CD4-positive, alpha-beta T cell treated with Interleukin-1 beta for 1 hour (primary cell): ENCODE measurements at regions not wholly inside any gene's neighbourhood (a gene's known extent, or its start where the extent isn't known, plus 50 kb on each side); places are given as distances from the start of the nearest gene placed in this dataset.

ENCODE experiments used
- DNase-seq, 2 donors: peaks; one replicate each; pipeline ENCODE4 v3.0.0-alpha.2; 2020 to 2022

- DNase-seq = no peak
Observed at GRCh38 chr4:84441758-84442377, 57.2 kb downstream of the NKX6-1 start.

- DNase-seq = no peak
Observed at GRCh38 chr4:84439996-84440395, 59.1 kb downstream of the NKX6-1 start.

DNA sequence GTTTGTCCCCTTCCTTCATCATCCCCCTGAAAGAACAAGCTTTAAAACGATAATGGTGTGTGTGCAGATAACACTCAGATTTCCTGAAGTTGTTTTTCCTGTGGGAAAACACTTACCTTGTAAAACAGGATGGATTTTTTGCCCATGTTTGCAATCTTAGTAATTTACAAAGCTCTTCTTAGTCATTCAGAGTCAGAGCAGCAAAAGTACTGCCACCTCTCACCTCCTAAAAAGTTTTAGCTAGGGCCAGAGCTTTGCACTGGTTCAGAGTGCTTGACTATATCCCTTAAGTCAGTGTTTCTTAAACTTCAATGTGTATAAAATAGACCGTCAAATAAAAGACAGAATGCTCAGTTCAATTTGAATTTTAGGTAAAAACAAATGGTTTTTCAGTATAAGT lies 62.3 kb downstream of the NKX6-1 start:
- DNase-seq = no peak

DNA sequence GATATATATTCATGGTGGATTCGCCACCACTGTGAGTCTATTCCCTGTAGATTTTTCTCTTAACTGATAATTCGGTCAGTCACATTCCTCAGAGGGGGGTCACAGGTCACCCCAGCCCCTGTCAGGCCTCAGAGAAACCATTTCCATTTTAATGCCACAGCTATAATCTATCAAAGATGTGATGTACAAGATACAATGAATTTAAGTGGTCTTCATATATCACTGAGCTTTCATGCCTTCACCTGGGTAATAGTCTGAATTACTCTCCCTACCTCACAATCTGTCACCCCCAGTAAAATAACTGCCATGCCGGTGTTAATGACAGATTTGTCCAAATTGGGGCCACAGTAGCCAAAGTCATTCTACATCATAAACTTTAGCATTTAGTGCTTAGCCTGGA lies 64.7 kb downstream of the NKX6-1 start:
- no peak for DNase-seq

- DNase-seq = no peak
Observed at GRCh38 chr4:84433633-84434222, 65.4 kb downstream of the NKX6-1 start.

GRCh38 chr4:84432713-84433112 lies 66.4 kb downstream of the NKX6-1 start:
- DNase-seq = no peak

DNA sequence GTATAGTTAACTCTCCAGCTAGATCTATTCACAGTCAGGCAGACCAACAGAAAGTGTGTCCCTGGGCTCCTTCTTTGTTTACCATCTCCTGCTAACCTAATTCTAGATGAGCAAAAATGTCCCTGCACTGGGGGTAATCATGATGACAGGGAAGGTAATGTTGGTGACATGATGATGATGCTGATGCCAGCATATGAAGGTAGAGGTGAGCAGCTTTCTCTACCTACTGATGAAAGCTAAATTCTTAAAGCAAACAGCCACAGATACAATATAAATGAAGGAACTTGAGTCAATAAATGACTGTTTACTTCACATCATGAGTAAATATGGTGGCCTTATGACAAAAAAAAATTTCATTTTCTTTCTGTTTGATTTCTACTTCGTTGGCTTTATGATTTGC lies 78.5 kb downstream of the NKX6-1 start:
- DNase-seq = no peak

DNA sequence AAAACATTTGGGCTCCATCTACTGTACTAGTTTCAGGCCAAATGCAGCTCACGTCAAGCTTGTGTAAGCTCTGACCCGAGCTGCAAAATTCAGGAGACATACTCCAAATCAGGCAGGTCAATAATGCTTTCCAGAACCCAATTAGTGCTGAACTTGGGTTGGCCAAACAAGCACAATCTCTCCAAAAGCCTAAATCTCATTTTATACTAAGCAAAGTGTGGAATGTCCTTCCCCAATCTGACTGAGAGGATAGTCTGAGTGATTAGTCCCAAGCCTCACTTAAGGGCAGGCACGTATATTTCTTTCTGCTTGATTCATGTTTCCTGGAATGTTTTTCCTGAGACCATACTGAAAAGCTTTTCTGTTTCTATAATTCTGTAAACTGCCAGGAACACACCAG lies 79.9 kb downstream of the NKX6-1 start:
- DNase-seq = no peak

DNA sequence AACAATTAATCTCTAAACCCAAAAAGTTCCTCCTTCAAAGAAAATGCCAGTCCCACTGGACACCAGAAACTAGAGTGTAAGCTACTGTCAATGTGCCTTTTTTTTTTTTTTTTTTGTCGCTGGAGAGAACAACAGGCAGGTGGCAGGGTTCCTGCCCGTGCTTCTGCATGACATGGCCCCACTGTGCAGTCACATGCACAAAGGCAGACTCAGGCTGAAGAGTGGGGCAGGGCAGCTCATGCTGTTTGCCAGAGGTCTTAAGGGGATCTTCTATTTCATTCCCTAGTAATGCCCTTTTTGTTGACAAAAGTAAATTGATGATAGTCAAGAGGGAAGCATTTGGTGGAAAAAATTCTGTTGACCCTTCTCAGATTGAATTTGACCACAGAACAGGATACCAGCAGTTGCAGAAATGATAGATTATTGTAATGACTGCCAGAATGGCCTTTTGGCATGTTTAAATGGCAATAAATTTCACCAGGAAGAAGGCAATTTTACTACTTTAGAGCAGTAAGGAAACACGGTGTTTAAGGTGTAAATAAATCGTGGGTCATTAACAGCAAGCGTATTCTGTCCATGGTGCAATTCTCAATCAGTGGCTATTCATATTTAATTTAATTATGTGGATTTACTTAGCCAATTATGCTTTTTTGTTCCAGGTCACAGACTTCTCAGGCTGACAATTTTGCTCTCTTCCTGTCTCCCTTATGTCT lies 80.9 kb downstream of the NKX6-1 start:
- no peak for DNase-seq

DNA sequence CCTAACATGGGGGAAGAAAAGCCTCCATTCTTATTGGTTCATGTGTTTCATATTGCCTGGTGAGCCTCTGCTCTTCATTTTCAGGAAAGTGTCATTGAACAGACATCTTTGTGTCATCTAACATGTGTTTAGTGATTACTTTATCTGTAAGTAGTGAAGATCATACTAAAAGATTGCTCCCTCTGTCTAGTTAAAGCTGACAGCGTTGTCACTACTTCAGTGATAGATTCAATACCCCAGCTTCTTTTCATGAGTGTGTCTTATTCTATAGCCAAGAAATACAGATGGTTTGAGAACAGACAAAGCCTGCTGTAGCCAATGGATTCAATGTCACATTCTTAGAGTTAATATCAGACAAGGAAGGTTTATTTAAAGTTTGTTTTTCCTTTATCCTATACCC lies 85.1 kb downstream of the NKX6-1 start:
- DNase-seq = no peak

- no peak for DNase-seq
Observed at GRCh38 chr4:84413480-84413879, 85.6 kb downstream of the NKX6-1 start.

DNA sequence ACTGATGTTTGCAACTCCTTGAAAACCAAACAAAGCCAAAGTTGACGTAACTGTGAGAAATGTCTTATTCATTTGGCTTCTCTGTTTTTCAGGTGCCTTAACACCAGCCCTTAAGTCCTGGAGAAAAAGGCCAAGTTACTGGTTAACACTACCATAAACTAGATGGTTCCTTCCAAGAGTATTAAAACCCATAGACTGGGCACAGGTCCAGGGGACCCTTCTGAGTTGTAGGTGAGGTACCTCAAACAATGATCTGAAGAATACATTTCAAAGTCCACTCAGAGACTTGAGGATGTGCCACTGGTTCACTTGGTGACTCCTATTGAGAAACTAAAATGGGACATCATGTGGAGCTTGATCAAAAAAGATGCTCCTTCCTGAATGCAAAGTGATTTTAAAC lies 87.0 kb downstream of the NKX6-1 start:
- no peak for DNase-seq

- no peak for DNase-seq
Observed at GRCh38 chr4:84407554-84408407, 91.3 kb downstream of the NKX6-1 start.

DNA sequence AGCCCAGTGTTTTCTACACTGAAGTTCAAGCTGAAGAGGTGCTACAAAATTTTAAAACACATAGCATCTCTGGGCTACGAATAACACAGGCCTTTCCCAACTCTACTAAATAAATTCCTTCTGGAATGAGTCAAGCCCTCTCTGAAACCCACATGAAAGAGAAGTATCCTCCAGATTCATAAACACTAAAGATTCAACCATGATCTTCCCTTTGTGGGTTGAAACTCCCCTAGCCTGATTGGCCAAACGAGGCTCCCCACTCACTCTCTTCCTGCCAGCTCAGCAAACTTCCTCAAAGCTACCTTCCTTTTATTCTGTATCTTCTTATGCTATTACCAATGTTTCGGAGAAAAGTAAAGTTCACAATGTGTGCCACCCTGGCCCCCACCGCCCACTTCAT lies 95.4 kb downstream of the NKX6-1 start:
- DNase-seq = no peak

DNA sequence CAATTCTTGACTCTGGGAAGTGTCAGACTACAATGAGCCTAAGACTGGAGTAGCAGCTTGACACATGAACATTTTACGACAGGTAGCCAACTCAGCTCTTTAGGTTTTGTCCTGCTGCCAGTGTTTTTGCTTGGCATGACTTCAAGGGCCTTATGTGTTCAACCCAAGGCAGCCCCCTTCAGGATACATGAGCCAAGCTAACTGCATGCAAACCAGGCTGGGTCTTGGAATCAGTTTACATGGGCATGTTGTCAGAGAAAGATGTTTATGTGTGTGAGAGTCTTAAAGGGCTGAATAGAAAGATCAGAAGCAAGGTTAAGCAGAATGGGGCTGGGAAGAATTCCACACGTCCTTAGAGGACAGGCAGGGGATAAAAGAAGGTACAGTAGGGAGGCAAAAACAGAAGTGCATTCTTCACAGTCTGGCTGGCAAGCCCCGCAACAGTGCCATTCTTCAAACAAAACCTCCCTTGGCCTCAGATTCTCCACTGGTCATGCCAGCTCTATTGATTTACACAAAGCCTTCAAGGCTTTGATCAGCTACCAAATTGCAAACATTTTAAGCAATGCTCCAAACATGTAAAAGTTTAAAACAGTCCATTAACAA lies 97.3 kb downstream of the NKX6-1 start:
- no peak for DNase-seq

DNA sequence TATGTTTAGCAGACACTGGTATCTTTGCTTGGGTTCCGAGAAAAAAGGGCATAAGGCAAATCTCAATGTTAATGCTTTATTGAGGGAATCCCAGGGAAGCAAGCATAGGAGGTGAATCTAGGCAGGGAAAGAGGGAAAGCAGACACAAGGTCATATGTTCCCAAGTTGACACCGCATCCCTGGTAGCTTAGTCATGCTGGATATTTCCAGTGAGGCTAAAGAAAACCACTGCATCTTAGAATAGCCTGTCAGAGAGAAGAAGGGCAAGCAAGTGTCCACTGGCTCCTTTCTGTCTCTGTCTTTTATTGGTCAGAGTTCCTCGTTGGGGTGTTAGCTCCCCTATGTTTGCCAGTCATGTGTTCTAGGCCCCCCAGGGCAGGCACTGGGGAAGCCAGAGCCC lies 104.7 kb downstream of the NKX6-1 start:
- DNase-seq = no peak

GRCh38 chr4:84392951-84393590 lies 106.0 kb downstream of the NKX6-1 start:
- DNase-seq = no peak

DNA sequence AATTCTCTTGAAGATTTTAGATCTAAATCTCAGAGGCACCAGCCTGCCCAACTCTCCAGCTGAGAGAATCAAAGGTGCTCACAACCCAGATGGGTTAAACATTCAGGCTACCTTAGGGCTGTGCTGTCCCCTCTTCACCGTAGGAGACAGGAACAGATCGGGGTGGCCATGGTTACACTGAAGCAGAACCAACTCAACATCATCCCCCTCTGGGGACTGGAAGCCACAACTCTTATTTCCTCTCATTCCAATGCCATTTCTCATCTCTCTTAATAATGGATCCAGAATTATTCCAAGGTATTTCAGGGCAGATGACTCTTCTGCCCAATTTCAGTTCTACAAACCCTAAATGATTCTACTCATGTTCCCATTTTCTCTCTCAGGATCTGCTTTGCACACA lies 109.7 kb downstream of the NKX6-1 start:
- DNase-seq = no peak

DNA sequence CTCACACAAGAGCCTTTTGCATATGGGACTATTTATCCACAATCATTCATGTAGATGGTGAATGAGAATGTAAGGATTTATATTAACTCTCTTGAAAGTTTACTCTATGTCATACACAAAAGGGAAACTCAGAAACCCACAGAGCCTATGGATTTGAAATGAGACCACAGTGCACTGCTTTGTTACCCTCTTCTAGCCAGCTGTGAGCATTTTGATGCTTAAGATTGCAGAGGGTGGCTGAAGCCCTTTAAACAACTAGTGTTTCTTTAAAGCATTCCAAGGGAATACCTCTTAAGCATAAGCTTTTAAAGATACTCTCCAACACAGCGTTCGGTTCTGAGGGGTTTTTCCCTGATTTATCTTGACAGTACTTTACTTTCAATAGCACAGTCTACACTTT lies 113.9 kb downstream of the NKX6-1 start:
- no peak for DNase-seq

DNA sequence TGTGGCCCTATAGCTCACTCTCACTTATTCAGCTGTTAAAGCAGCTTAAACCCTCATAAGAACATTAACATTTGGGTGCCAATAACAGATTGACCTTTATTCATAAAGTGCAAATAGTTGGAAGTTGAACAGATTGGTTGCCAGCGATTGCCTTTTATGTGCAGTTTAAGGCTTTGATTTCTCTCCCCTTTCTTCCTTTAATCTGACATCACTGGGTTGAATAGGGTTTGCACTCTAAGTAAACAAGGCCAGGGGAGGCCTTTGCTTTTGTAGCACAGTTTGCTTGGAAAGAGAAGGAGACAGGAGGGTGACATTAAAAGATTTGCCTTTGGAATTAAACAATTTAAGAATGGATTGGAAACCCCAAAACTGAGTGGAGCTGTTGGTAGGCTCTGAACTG lies 114.3 kb downstream of the NKX6-1 start:
- DNase-seq = no peak

DNA sequence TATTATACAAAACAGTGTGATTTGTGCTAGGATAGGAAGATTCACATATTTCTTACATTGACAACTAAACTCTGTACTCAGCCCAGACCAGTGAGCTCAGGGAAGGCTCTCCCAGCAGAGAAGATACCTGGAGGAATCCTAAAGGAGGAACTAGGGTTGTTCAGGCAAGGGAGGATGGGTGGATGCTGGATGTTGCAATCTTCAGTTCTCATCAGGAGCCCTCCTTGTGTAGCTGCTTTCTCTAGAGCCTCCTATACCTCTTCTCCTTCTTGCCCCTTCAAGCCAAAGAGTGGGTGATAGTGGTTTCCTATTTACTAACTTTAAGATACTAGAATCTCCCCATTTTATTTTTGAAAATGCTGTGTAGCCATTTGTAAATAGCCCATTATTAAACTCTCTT lies 117.3 kb downstream of the NKX6-1 start:
- no peak for DNase-seq

DNA sequence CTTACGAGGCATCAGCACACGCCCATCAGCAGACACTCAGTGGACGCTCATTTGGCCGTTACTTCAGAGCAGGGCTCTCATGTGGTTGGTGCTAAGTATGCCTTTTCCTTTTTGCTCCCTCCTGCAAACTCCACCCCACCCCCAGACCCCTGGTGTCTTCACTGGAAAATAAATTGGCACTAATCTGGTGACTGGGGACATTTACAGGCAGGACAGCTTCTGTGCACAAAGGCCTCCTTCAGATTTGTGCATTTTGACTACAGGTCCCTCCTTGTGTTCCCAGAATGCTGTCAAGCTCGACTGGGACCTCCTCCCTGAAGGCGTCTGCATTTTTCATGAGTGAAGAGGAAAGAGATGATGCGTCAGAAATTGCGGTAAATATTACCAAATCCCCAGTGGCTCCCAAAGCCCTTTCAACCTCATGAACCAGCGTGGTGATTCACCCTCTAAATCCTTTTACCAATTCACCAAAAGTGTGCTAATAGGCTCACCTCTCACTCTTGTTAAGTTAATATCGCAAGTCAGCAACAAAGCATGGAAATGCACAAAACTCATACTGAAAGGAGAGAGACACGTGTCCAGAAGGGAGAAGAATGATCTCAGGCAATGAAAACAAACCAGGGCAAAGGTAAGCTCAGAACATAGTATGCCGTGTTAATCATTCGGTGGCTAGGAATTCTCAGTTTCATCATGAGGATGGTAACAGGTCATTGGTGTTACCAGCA lies 119.0 kb downstream of the NKX6-1 start:
- DNase-seq = no peak
